Suppressor macrophage (primary cell): ENCODE measurements at regions not wholly inside any gene's neighbourhood (a gene's known extent, or its start where the extent isn't known, plus 50 kb on each side); places are given as distances from the start of the nearest gene placed in this dataset.

Experiments used
- DNase-seq, 4 experiments: peaks; one replicate each; pipeline ENCODE4 v3.0.0-alpha.2; 2020 to 2022

GRCh38 chr11:13869398-13869886, 93.1 kb upstream of the SPON1 start:
- no peak for DNase-seq

- no peak for DNase-seq
These were observed 87.9 kb upstream of the SPON1 start for GRCh38 chr11:13874597-13874996.

- no peak for DNase-seq
These were observed 86.9 kb upstream of the SPON1 start for GRCh38 chr11:13875643-13876042.

GRCh38 chr11:13876423-13876822, 86.1 kb upstream of the SPON1 start:
- no peak for DNase-seq

GRCh38 chr11:13878077-13878476, 84.4 kb upstream of the SPON1 start:
- DNase-seq: no peak

GRCh38 chr11:13880634-13881033, 81.9 kb upstream of the SPON1 start:
- DNase-seq: no peak

- DNase-seq: no peak
These were observed 81.2 kb upstream of the SPON1 start for GRCh38 chr11:13881226-13881905.

- DNase-seq: no peak
These were observed 79.5 kb upstream of the SPON1 start for GRCh38 chr11:13883042-13883441.

- no peak for DNase-seq
These were observed 78.9 kb upstream of the SPON1 start for GRCh38 chr11:13883589-13883988.

GRCh38 chr11:13884158-13884799, 78.2 kb upstream of the SPON1 start:
- no peak for DNase-seq

GRCh38 chr11:13885083-13885482, 77.4 kb upstream of the SPON1 start:
- DNase-seq: no peak

- no peak for DNase-seq
These were observed 72.8 kb upstream of the SPON1 start for GRCh38 chr11:13889552-13890249.

GRCh38 chr11:13891911-13892310, 70.6 kb upstream of the SPON1 start:
- DNase-seq: no peak

- DNase-seq: no peak
These were observed 66.1 kb upstream of the SPON1 start for GRCh38 chr11:13896175-13896980.

GRCh38 chr11:13896981-13897353, 65.6 kb upstream of the SPON1 start:
- DNase-seq: no peak

- DNase-seq: no peak
These were observed 64.8 kb upstream of the SPON1 start for GRCh38 chr11:13897646-13898276.

GRCh38 chr11:13899603-13900002, 62.9 kb upstream of the SPON1 start:
- no peak for DNase-seq

GRCh38 chr11:13902523-13902922, 60.0 kb upstream of the SPON1 start:
- no peak for DNase-seq

- no peak for DNase-seq
These were observed 57.3 kb upstream of the SPON1 start for GRCh38 chr11:13905137-13905781.

- DNase-seq: peak in 3 of 4 experiments; percentile 17 to 32 (median 25)
These were observed 54.8 kb upstream of the SPON1 start for GRCh38 chr11:13907678-13908077.

GRCh38 chr11:13908535-13908934, 54.0 kb upstream of the SPON1 start:
- no peak for DNase-seq
